Liver (tissue), 3 donors: ENCODE measurements at regions not wholly inside any gene's neighbourhood (a gene's known extent, or its start where the extent isn't known, plus 50 kb on each side); places are given as distances from the start of the nearest gene placed in this dataset.

Experiments
- TAF1 ChIP-seq: conservative IDR thresholded peaks from 2 replicates; pipeline ENCODE4 v1.6.1; 2016; ENCODE audit warnings: antibody characterized with exemption, mild to moderate bottlenecking
- TF ChIP-seq, protein P1 (sequence below): IDR thresholded peaks from 2 replicates; pipeline ENCODE4 v1.6.1; 2016; ENCODE audit warnings: antibody characterized with exemption
- TF ChIP-seq, protein P2 (sequence below): IDR thresholded peaks from 2 replicates; pipeline ENCODE4 v1.6.1; 2016; ENCODE audit warnings: antibody characterized with exemption
- TF ChIP-seq, protein P3 (sequence below): IDR thresholded peaks from 2 replicates; pipeline ENCODE4 v1.6.1; 2016; ENCODE audit warnings: antibody characterized with exemption, mild to moderate bottlenecking
- TF ChIP-seq, protein P4 (sequence below): fragments of 150-350 bp; IDR thresholded peaks from 2 replicates; pipeline ENCODE4 v1.5.1; 2017; ENCODE audit warnings: improper control_type of control experiment, low read depth, low read length; ENCODE audit not compliant: missing input control
- donor health status: healthy.
- donor health status: healthy.

DNA sequence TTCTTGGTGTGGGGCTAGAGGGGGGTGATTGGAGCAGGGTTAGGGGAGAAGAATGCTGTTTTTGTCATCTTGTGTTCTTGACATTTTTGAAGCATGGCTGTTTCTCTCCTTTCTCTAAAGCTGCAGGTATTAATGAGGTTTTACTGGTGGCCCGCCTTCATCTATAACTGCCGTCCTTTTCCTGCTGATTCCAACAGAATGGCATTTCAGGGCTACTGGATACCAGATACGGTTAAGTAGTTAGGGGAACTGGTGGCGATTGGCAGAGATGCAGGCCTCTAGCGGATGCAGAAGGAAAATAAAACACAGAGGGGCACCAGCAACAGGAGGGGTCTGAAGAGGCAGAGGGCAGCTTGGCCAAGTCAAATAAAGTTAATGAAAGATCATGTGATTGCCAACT lies 89.7 kb upstream of the EEF1E1 start:
- TF ChIP-seq, protein P1, sequence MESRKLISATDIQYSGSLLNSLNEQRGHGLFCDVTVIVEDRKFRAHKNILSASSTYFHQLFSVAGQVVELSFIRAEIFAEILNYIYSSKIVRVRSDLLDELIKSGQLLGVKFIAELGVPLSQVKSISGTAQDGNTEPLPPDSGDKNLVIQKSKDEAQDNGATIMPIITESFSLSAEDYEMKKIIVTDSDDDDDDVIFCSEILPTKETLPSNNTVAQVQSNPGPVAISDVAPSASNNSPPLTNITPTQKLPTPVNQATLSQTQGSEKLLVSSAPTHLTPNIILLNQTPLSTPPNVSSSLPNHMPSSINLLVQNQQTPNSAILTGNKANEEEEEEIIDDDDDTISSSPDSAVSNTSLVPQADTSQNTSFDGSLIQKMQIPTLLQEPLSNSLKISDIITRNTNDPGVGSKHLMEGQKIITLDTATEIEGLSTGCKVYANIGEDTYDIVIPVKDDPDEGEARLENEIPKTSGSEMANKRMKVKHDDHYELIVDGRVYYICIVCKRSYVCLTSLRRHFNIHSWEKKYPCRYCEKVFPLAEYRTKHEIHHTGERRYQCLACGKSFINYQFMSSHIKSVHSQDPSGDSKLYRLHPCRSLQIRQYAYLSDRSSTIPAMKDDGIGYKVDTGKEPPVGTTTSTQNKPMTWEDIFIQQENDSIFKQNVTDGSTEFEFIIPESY = no peak
- TF ChIP-seq TAF1 = no peak
- TF ChIP-seq, protein P2, sequence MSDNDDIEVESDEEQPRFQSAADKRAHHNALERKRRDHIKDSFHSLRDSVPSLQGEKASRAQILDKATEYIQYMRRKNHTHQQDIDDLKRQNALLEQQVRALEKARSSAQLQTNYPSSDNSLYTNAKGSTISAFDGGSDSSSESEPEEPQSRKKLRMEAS = no peak
- TF ChIP-seq, protein P3, sequence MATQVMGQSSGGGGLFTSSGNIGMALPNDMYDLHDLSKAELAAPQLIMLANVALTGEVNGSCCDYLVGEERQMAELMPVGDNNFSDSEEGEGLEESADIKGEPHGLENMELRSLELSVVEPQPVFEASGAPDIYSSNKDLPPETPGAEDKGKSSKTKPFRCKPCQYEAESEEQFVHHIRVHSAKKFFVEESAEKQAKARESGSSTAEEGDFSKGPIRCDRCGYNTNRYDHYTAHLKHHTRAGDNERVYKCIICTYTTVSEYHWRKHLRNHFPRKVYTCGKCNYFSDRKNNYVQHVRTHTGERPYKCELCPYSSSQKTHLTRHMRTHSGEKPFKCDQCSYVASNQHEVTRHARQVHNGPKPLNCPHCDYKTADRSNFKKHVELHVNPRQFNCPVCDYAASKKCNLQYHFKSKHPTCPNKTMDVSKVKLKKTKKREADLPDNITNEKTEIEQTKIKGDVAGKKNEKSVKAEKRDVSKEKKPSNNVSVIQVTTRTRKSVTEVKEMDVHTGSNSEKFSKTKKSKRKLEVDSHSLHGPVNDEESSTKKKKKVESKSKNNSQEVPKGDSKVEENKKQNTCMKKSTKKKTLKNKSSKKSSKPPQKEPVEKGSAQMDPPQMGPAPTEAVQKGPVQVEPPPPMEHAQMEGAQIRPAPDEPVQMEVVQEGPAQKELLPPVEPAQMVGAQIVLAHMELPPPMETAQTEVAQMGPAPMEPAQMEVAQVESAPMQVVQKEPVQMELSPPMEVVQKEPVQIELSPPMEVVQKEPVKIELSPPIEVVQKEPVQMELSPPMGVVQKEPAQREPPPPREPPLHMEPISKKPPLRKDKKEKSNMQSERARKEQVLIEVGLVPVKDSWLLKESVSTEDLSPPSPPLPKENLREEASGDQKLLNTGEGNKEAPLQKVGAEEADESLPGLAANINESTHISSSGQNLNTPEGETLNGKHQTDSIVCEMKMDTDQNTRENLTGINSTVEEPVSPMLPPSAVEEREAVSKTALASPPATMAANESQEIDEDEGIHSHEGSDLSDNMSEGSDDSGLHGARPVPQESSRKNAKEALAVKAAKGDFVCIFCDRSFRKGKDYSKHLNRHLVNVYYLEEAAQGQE = no peak
- TF ChIP-seq, protein P4, sequence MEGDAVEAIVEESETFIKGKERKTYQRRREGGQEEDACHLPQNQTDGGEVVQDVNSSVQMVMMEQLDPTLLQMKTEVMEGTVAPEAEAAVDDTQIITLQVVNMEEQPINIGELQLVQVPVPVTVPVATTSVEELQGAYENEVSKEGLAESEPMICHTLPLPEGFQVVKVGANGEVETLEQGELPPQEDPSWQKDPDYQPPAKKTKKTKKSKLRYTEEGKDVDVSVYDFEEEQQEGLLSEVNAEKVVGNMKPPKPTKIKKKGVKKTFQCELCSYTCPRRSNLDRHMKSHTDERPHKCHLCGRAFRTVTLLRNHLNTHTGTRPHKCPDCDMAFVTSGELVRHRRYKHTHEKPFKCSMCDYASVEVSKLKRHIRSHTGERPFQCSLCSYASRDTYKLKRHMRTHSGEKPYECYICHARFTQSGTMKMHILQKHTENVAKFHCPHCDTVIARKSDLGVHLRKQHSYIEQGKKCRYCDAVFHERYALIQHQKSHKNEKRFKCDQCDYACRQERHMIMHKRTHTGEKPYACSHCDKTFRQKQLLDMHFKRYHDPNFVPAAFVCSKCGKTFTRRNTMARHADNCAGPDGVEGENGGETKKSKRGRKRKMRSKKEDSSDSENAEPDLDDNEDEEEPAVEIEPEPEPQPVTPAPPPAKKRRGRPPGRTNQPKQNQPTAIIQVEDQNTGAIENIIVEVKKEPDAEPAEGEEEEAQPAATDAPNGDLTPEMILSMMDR = no peak
